ENCODE measurements at regions not wholly inside any gene's neighbourhood (a gene's known extent, or its start where the extent isn't known, plus 50 kb on each side); places are given as distances from the start of the nearest gene placed in this dataset.

GRCh38 chr4:128371876-128372275 lies 84.3 kb upstream of the PGRMC2 start:
- TF ChIP-seq, protein P1, sequence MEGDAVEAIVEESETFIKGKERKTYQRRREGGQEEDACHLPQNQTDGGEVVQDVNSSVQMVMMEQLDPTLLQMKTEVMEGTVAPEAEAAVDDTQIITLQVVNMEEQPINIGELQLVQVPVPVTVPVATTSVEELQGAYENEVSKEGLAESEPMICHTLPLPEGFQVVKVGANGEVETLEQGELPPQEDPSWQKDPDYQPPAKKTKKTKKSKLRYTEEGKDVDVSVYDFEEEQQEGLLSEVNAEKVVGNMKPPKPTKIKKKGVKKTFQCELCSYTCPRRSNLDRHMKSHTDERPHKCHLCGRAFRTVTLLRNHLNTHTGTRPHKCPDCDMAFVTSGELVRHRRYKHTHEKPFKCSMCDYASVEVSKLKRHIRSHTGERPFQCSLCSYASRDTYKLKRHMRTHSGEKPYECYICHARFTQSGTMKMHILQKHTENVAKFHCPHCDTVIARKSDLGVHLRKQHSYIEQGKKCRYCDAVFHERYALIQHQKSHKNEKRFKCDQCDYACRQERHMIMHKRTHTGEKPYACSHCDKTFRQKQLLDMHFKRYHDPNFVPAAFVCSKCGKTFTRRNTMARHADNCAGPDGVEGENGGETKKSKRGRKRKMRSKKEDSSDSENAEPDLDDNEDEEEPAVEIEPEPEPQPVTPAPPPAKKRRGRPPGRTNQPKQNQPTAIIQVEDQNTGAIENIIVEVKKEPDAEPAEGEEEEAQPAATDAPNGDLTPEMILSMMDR (conservative IDR thresholded peaks at IDR 0.05), result no peak
- no peak for TF ChIP-seq ZFX (IDR thresholded peaks at IDR 0.05)
